NCI-H1436 (cell line): ENCODE measurements at regions not wholly inside any gene's neighbourhood (a gene's known extent, or its start where the extent isn't known, plus 50 kb on each side); places are given as distances from the start of the nearest gene placed in this dataset.
"Not testable (repeated sequence)": the region's sequence is repeated elsewhere in the genome, so short reads cannot be mapped to it uniquely, and the experiment has no call there.

Experiments used
- DNase-seq: peaks from one replicate; lab custom pipeline; 2025; lab: John Stamatoyannopoulos, UW

GRCh38 chr5:109989994-109990722 lies 300.4 kb downstream of the MAN2A1 start:
- no peak for DNase-seq

- DNase-seq: no peak
These were observed 301.1 kb downstream of the MAN2A1 start for GRCh38 chr5:109990723-109991359.

- no peak for DNase-seq
These were observed 302.7 kb downstream of the MAN2A1 start for GRCh38 chr5:109992264-109992915.

- no peak for DNase-seq
These were observed 304.4 kb downstream of the MAN2A1 start for GRCh38 chr5:109994135-109994534.

- no peak for DNase-seq
These were observed 306.5 kb downstream of the MAN2A1 start for GRCh38 chr5:109996246-109996645.

- DNase-seq: no peak
These were observed 307.4 kb downstream of the MAN2A1 start for GRCh38 chr5:109997161-109997560.

GRCh38 chr5:109998208-109998607 lies 308.5 kb downstream of the MAN2A1 start:
- no peak for DNase-seq

- DNase-seq: no peak
These were observed 309.0 kb downstream of the MAN2A1 start for GRCh38 chr5:109998726-109999125.

GRCh38 chr5:110001648-110002047 lies 311.9 kb downstream of the MAN2A1 start:
- DNase-seq: no peak

GRCh38 chr5:110002652-110003051 lies 312.9 kb downstream of the MAN2A1 start:
- DNase-seq: no peak

- not testable (repeated sequence) for DNase-seq
These were observed 316.3 kb downstream of the MAN2A1 start for GRCh38 chr5:110005907-110006562.

GRCh38 chr5:110007101-110007500 lies 317.4 kb downstream of the MAN2A1 start:
- DNase-seq: no peak

GRCh38 chr5:110008131-110008530 lies 318.4 kb downstream of the MAN2A1 start:
- DNase-seq: no peak

GRCh38 chr5:110012145-110012544 lies 322.4 kb downstream of the MAN2A1 start:
- no peak for DNase-seq

GRCh38 chr5:110013017-110013416 lies 323.3 kb downstream of the MAN2A1 start:
- no peak for DNase-seq

GRCh38 chr5:110017854-110018253 lies 328.1 kb downstream of the MAN2A1 start:
- no peak for DNase-seq

GRCh38 chr5:110018509-110018908 lies 328.8 kb downstream of the MAN2A1 start:
- no peak for DNase-seq

- DNase-seq: no peak
These were observed 329.4 kb downstream of the MAN2A1 start for GRCh38 chr5:110019119-110019518.

- no peak for DNase-seq
These were observed 330.1 kb downstream of the MAN2A1 start for GRCh38 chr5:110019780-110020179.

- DNase-seq: no peak
These were observed 331.5 kb downstream of the MAN2A1 start for GRCh38 chr5:110021251-110021650.

GRCh38 chr5:110025160-110025559 lies 335.4 kb downstream of the MAN2A1 start:
- no peak for DNase-seq

- DNase-seq: no peak
These were observed 338.0 kb downstream of the MAN2A1 start for GRCh38 chr5:110027527-110028322.
